ENCODE measurements at regions not wholly inside any gene's neighbourhood (a gene's known extent, or its start where the extent isn't known, plus 50 kb on each side); places are given as distances from the start of the nearest gene placed in this dataset.
A peak's percentile ranks its signal among the peaks of the same experiment; 100 is the strongest.

GRCh38 chr16:26838931-26839330, 227.8 kb upstream of the C16orf82 start (continued):
- TF ChIP-seq ZNF280B (CRISPR knock-in tag; IDR thresholded peaks at IDR 0.05; ENCODE audit: borderline replicate concordance) (no peak), ZNF563 (CRISPR knock-in tag; IDR thresholded peaks at IDR 0.05) (no peak), ZBTB46 (CRISPR knock-in tag; IDR thresholded peaks at IDR 0.05; ENCODE audit: borderline replicate concordance) (no peak), NFE2 (CRISPR knock-in tag; IDR thresholded peaks at IDR 0.05) (no peak)

GRCh38 chr16:26840691-26841090, 226.0 kb upstream of the C16orf82 start:
- no TSS peak for BruUV-seq (replicated peaks)
- H3K79me2 ChIP-seq (ENCODE audit: insufficient read depth, low read length): no peaks in the 10 kb centered on the region
- in situ Hi-C loops (cut with HindIII; ENCODE audit: extremely low pct_ligation_motif_present, low pct_unique_long_range_greater_than_20kb): no loop called here
- DNase-seq (ENCODE audit: low spot score): no peak
- H3K4me3 ChIP-seq (replicated peaks in 1 of 3; ENCODE audit: insufficient read depth in 1 of 3, low read depth in 2 of 3, low read length in 3 of 3): no peak overlapping the region
- TF ChIP-seq ZBTB4 (CRISPR knock-in tag; IDR thresholded peaks at IDR 0.05; ENCODE audit: borderline replicate concordance) (no peak), SUZ12 (IDR thresholded peaks at IDR 0.05; ENCODE audit: low read depth, low read length) (no peak), MAFK (conservative IDR thresholded peaks at IDR 0.05 in 1 of 2, IDR thresholded peaks at IDR 0.05 in 1 of 2; ENCODE audit: low read length in 2 of 2) (peak; percentile 27 to 42; a peak in 3 of 4 replicates), MTF1 (CRISPR knock-in tag; IDR thresholded peaks at IDR 0.05) (no peak), SMYD3 (CRISPR knock-in tag; IDR thresholded peaks at IDR 0.05) (no peak)
- WGBS (ENCODE audit: low lambda C conversion rate): 29% methylated on average over 7 of the region's 7 CpGs
- ChIA-PET POLR2A (no interaction called here), CTCF (ENCODE audit: low intra/inter-chr PET ratio, low total read pairs) (no interaction called here)
- intact Hi-C loops (cut with micrococcal nuclease; ENCODE audit: unreplicated experiment): no loop called here
- H3K9me3 ChIP-seq (ENCODE audit: low read length): no peaks in the 10 kb centered on the region
- no peak overlapping the region for H2AFZ ChIP-seq (ENCODE audit: low read length)
- no peaks in the 10 kb centered on the region for H4K20me1 ChIP-seq (ENCODE audit: insufficient read depth, low read length)
- FAIRE-seq: no peak
- no peaks in the 10 kb centered on the region for H3K4me1 ChIP-seq (ENCODE audit: insufficient read depth, low read length)
- no peak overlapping the region for H3K27ac ChIP-seq (ENCODE audit: extremely low read length, insufficient read depth, low read length)
- no peak overlapping the region for H3K4me2 ChIP-seq (ENCODE audit: low read depth, low read length)
- no peaks in the 10 kb centered on the region for H3K27me3 ChIP-seq (ENCODE audit: control insufficient read depth in 1 of 2, insufficient read depth in 2 of 2, low read length in 2 of 2)
- no peaks in the 10 kb centered on the region for H3K36me3 ChIP-seq (replicated peaks in 1 of 2; ENCODE audit: control insufficient read depth in 1 of 2, insufficient read depth in 2 of 2, low read length in 2 of 2)
- no peak for ATAC-seq
- no peak overlapping the region for H3K9ac ChIP-seq (ENCODE audit: insufficient read depth, low read depth, low read length)

Data from HepG2 (cell line).